HT1080 (cell line): ENCODE measurements at regions not wholly inside any gene's neighbourhood (a gene's known extent, or its start where the extent isn't known, plus 50 kb on each side); places are given as distances from the start of the nearest gene placed in this dataset. TPM values are rescaled to one million over a fixed set of nuclear protein-coding genes. Genes with fewer than 3 reads are reported as not detected.

Source experiments
- DNase-seq: peaks from one replicate; pipeline ENCODE4 v3.0.0-alpha.2; 2015; ENCODE audit warnings: low read depth
- small RNA-seq: library from RNA; depleted of rRNA; stranded (forward); fragments of <200 nt; gene quantifications from one replicate; pipeline ENCODE3, GENCODE V24; 2014

DNA sequence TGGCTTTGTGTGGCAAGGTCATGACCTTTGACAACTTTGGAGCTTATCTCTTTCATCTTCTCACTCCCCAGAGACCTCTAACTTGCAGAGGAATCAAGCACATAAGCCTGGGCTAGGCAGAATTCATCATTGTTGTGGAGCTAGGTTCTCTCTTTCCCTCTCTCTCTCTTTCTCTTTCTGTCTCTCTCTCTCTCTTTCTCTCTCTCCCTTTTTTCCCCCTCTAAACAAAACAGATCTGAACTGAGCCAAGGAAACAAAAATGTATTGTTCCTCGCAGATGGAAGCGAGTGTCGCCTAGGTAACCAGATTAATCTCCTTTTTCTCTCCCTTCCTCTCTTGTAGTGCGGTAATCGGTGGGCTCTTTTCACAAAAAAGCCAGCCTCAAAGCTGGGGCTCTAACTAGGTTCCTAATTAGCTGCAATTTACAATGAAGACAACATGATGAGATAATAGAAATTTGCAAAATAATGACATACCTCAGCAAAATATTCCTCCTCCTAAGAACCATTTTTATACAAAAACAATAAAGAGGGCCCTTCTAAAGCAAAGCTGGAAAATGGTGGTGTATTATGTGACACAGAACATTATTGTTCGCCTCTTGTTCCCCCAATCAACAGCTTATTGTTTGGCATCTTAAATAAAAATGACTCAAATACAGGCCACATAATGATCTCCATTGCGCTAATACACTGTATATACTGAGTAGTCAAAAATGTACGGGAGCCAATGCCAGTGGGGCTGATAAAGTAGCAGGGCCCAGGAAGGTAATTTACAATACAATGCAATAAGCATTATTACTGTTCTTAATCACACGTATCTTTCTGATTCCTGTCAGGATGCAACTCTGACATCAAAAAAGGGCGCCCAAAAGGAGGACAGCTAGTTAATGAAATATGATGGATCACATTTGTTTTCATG, 65.7 kb upstream of the SOX5 start:
- no peak for DNase-seq

DNA sequence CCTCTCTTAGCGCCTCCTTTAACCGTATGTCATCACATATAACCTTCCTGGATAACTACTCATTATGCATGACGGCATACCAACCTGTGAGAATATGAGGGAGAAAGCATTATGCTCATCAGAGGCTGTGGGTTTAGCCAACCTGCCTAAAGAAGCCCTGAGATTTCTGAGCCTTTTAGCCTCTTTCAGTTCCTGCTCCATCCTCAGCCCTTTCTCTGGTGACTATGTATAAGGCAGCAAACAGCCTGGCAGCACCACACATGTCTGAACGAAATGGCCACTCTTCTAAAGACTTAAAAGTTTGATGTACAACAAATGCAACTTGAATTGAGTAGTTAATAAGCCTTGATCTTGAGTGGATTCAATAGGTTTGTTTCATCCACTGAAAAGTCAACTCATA, 64.8 kb upstream of the SOX5 start:
- no peak for DNase-seq

DNA sequence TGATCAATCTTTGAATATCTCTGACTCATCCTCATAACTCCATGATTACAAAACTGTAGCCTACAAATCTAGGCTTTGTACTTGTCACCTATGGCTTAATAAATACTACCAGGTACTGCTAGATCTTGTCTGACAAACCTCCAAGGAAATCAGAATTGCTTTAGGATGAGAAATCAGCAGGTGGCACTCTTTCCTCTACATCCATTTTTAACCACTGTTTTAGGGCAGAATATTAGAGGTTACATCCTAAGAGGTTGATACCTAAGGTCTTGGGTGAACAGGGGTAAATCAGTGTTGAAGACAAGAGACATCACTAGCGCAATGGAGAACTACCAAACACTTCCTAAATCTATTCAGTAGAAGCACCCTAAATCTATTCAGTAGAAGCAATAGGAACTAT, 63.1 kb upstream of the SOX5 start:
- DNase-seq = no peak

DNA sequence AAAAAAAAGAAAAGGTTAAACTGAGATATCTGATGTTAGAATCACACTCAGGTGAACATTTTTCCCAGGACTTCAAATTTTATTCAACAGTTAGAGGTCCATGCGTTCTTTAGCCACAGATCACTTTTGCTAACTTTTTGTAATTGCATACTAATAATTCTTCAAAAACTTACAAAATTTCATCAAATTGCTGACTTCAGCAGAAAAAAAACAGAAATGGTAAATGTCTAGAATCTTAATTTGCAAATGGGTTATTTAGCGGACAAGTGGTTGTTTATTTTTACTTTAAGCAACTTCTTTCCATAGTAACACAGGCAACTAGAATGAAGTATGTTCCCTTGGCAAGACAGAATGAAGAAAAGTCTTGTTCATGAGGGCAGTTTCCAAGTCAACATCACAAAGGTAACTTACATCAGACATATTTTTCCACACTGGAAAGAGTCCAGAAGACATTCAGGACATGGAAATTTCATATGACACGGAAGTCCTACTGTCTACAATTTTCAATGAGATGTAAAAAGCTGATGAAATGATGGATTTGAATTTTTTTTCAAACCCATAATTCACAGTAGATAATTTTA, 62.5 kb upstream of the SOX5 start:
- DNase-seq = no peak

DNA sequence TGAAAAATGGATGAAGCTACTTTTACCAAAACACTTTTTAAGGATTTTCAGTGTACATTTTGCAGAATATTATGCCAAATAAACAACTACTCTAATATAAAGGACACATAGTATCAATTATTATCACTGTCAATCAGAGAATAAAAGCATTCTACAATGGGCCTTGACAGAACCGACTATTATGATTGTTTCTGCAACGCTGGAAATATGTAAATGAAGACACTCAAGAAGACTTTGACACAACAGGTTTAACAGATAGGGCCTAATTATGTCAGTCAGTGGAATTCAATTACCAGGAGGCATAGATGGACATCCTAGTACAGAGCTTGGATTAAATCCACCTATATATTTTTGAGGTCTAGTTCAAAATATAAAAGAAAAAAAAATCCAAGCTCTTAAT, 58.7 kb upstream of the SOX5 start:
- DNase-seq = no peak

Small RNA genes lying in the stretch of these regions (small RNA-seq; reads per million reads assigned to genes)
- gene MIR920 (not detected), gene RN7SL38P (0.48 reads per million, percentile 53 among the genes with 10 or more reads in this experiment)
